ENCODE measurements at regions not wholly inside any gene's neighbourhood (a gene's known extent, or its start where the extent isn't known, plus 50 kb on each side); places are given as distances from the start of the nearest gene placed in this dataset.

GRCh38 chr3:182242489-182242942, 530.8 kb downstream of the SOX2 start:
- Histone ChIP-seq H3K27ac (ENCODE audit: low read depth in 1 of 2, low read length in 2 of 2) (no peak overlapping the region), H3K9me3 (ENCODE audit: control insufficient read depth in 4 of 4, low read length in 3 of 4) (no peaks in the 10 kb centered on the region), H3K4me3 (ENCODE audit: low read depth in 1 of 3, low read length in 3 of 3) (no peak overlapping the region), H3K36me3 (ENCODE audit: control insufficient read depth in 4 of 4, insufficient read depth in 3 of 4, low read depth in 1 of 4, low read length in 3 of 4) (no peaks in the 10 kb centered on the region), H3K4me1 (ENCODE audit: control insufficient read depth in 4 of 4, insufficient read depth in 4 of 4, low read length in 3 of 4) (peaks cover 3 to 17% (median 13%) of the 10 kb centered on the region in 4 donors), H3K9ac (ENCODE audit: low read depth in 1 of 2, low read length in 2 of 2) (no peak overlapping the region), H3K27me3 (ENCODE audit: control insufficient read depth in 4 of 4, insufficient read depth in 4 of 4, low read length in 3 of 4) (no peaks in the 10 kb centered on the region)
- no peak for TF ChIP-seq SP1 (IDR thresholded peaks at IDR 0.05)
- TF ChIP-seq EGR1 (IDR thresholded peaks at IDR 0.05; ENCODE audit: low read depth in 2 of 2) = no peak
- TF ChIP-seq FOXA2 (IDR thresholded peaks at IDR 0.05) = no peak
- TF ChIP-seq FOXA1 (IDR thresholded peaks at IDR 0.05) = no peak
- no peak for TF ChIP-seq RXRA (IDR thresholded peaks at IDR 0.05)
- TF ChIP-seq MAX (IDR thresholded peaks at IDR 0.05) = no peak
- no peak for TF ChIP-seq GABPA (IDR thresholded peaks at IDR 0.05 in 1 of 2, conservative IDR thresholded peaks at IDR 0.05 in 1 of 2)
- TF ChIP-seq ATF3 (IDR thresholded peaks at IDR 0.05) = no peak
- no peak for TF ChIP-seq HNF4A (conservative IDR thresholded peaks at IDR 0.05)
- TF ChIP-seq TAF1 (conservative IDR thresholded peaks at IDR 0.05) = no peak
- no peak for TF ChIP-seq NR2F2 (IDR thresholded peaks at IDR 0.05)
- TF ChIP-seq REST (IDR thresholded peaks at IDR 0.05) = no peak
- no peak for TF ChIP-seq CTCF (IDR thresholded peaks at IDR 0.05; ENCODE audit: low read depth, low read length, missing input control)
- TF ChIP-seq ZBTB33 (IDR thresholded peaks at IDR 0.05) = no peak
- TF ChIP-seq YY1 (IDR thresholded peaks at IDR 0.05) = no peak
- no peak for DNase-seq (ENCODE audit: low spot score)

GRCh38 chr3:182243625-182244024, 531.9 kb downstream of the SOX2 start:
- no peak for DNase-seq (ENCODE audit: low spot score)
- Histone ChIP-seq H3K9me3 (ENCODE audit: control insufficient read depth in 4 of 4, low read length in 3 of 4) (no peaks in the 10 kb centered on the region), H3K27ac (ENCODE audit: low read depth in 1 of 2, low read length in 2 of 2) (no peak overlapping the region), H3K4me3 (ENCODE audit: low read depth in 1 of 3, low read length in 3 of 3) (no peak overlapping the region), H3K4me1 (ENCODE audit: control insufficient read depth in 4 of 4, insufficient read depth in 4 of 4, low read length in 3 of 4) (peaks cover 3 to 17% (median 13%) of the 10 kb centered on the region in 4 donors), H3K36me3 (ENCODE audit: control insufficient read depth in 4 of 4, insufficient read depth in 3 of 4, low read depth in 1 of 4, low read length in 3 of 4) (no peaks in the 10 kb centered on the region), H3K27me3 (ENCODE audit: control insufficient read depth in 4 of 4, insufficient read depth in 4 of 4, low read length in 3 of 4) (no peaks in the 10 kb centered on the region), H3K9ac (ENCODE audit: low read depth in 1 of 2, low read length in 2 of 2) (no peak overlapping the region)
- WGBS = 68% methylated on average over 1 of the region's 1 CpG
- TF ChIP-seq RXRA (IDR thresholded peaks at IDR 0.05) = no peak
- no peak for TF ChIP-seq REST (IDR thresholded peaks at IDR 0.05)
- TF ChIP-seq GABPA (IDR thresholded peaks at IDR 0.05 in 1 of 2, conservative IDR thresholded peaks at IDR 0.05 in 1 of 2) = no peak
- TF ChIP-seq EGR1 (IDR thresholded peaks at IDR 0.05; ENCODE audit: low read depth in 2 of 2) = no peak
- no peak for TF ChIP-seq YY1 (IDR thresholded peaks at IDR 0.05)
- TF ChIP-seq ATF3 (IDR thresholded peaks at IDR 0.05) = no peak
- TF ChIP-seq FOXA2 (IDR thresholded peaks at IDR 0.05) = no peak
- TF ChIP-seq HNF4A (conservative IDR thresholded peaks at IDR 0.05) = no peak
- TF ChIP-seq SP1 (IDR thresholded peaks at IDR 0.05) = no peak
- no peak for TF ChIP-seq MAX (IDR thresholded peaks at IDR 0.05)
- no peak for TF ChIP-seq TAF1 (conservative IDR thresholded peaks at IDR 0.05)
- no peak for TF ChIP-seq NR2F2 (IDR thresholded peaks at IDR 0.05)
- no peak for TF ChIP-seq RAD21 (IDR thresholded peaks at IDR 0.05)
